ENCODE measurements at regions not wholly inside any gene's neighbourhood (a gene's known extent, or its start where the extent isn't known, plus 50 kb on each side); places are given as distances from the start of the nearest gene placed in this dataset.

- Histone ChIP-seq H4K8ac (ENCODE audit: low read length) (no peak overlapping the region), H3K36me3 (ENCODE audit: control insufficient read depth in 1 of 2, insufficient read depth in 2 of 2, low read depth in 1 of 2, low read length in 2 of 2) (no peaks in the 10 kb centered on the region), H3K79me1 (replicated peaks; ENCODE audit: low read length, poor library complexity, severe bottlenecking) (no peaks in the 10 kb centered on the region), H3K4ac (ENCODE audit: low read depth in 1 of 2, low read length in 2 of 2) (no peak overlapping the region), H3K9ac (ENCODE audit: low read length) (no peak overlapping the region), H3K14ac (ENCODE audit: low read length in 2 of 2) (no peak overlapping the region), H3K9me3 (ENCODE audit: control insufficient read depth, low read length) (no peaks in the 10 kb centered on the region), H3K27ac (ENCODE audit: low read length, poor library complexity, severe bottlenecking) (no peak overlapping the region), H2BK15ac (ENCODE audit: low read depth, poor library complexity, severe bottlenecking) (no peak overlapping the region), H3K4me3 (ENCODE audit: insufficient read depth in 1 of 2, low read depth in 1 of 2, low read length in 2 of 2) (no peak overlapping the region), H2AK5ac (ENCODE audit: low read length, severe bottlenecking) (no peak overlapping the region), H2BK5ac (ENCODE audit: low read depth, low read length, poor library complexity, severe bottlenecking) (no peak overlapping the region), H3K18ac (ENCODE audit: low read depth in 1 of 2, low read length in 2 of 2) (no peak overlapping the region), H2BK120ac (ENCODE audit: low read depth, low read length) (no peak overlapping the region), H3K4me2 (ENCODE audit: low read length, poor library complexity, severe bottlenecking) (no peak overlapping the region), H3K27me3 (ENCODE audit: control insufficient read depth in 1 of 2, insufficient read depth in 1 of 2, low read length in 2 of 2) (no peaks in the 10 kb centered on the region), H2AFZ (ENCODE audit: low read depth, low read length) (no peak overlapping the region), H3K4me1 (ENCODE audit: control insufficient read depth, insufficient read depth, low read depth, low read length) (no peaks in the 10 kb centered on the region), H2BK12ac (ENCODE audit: low read length in 2 of 2) (no peak overlapping the region), H4K91ac (ENCODE audit: low read length) (no peak overlapping the region), H3K23ac (ENCODE audit: low read length in 2 of 2) (peak overlapping the region in 1 of 2 experiments; percentile 1)
- WGBS: 88% methylated on average over 2 of the region's 2 CpGs
- no peak for DNase-seq
Measured at GRCh38 chr3:30996467-30996866, 102.0 kb upstream of the GADL1 start.

GRCh38 chr3:31002730-31003129, 108.3 kb upstream of the GADL1 start:
- no peak overlapping the region for H2BK5ac ChIP-seq (ENCODE audit: low read depth, low read length, poor library complexity, severe bottlenecking)
- no peak overlapping the region for H2BK120ac ChIP-seq (ENCODE audit: low read depth, low read length)
- no peak overlapping the region for H3K14ac ChIP-seq (ENCODE audit: low read length in 2 of 2)
- H3K23ac ChIP-seq (ENCODE audit: low read length in 2 of 2): no peak overlapping the region
- H2BK15ac ChIP-seq (ENCODE audit: low read depth, poor library complexity, severe bottlenecking): no peak overlapping the region
- H3K4me1 ChIP-seq (ENCODE audit: control insufficient read depth, insufficient read depth, low read depth, low read length): peaks cover 8% of the 10 kb centered on the region
- no peak overlapping the region for H4K91ac ChIP-seq (ENCODE audit: low read length)
- H2AK5ac ChIP-seq (ENCODE audit: low read length, severe bottlenecking): no peak overlapping the region
- H2AFZ ChIP-seq (ENCODE audit: low read depth, low read length): no peak overlapping the region
- no peaks in the 10 kb centered on the region for H3K79me1 ChIP-seq (replicated peaks; ENCODE audit: low read length, poor library complexity, severe bottlenecking)
- no peak overlapping the region for H2BK12ac ChIP-seq (ENCODE audit: low read length in 2 of 2)
- H3K27me3 ChIP-seq (ENCODE audit: control insufficient read depth in 1 of 2, insufficient read depth in 1 of 2, low read length in 2 of 2): no peaks in the 10 kb centered on the region
- no peak overlapping the region for H4K8ac ChIP-seq (ENCODE audit: low read length)
- no peak overlapping the region for H3K9ac ChIP-seq (ENCODE audit: low read length)
- no peaks in the 10 kb centered on the region for H3K9me3 ChIP-seq (ENCODE audit: control insufficient read depth, low read length)
- H3K4me2 ChIP-seq (ENCODE audit: low read length, poor library complexity, severe bottlenecking): no peak overlapping the region
- WGBS: 100% methylated on average over 1 of the region's 3 CpGs
- no peaks in the 10 kb centered on the region for H3K36me3 ChIP-seq (ENCODE audit: control insufficient read depth in 1 of 2, insufficient read depth in 2 of 2, low read depth in 1 of 2, low read length in 2 of 2)
- no peak for DNase-seq
- no peak overlapping the region for H3K4me3 ChIP-seq (ENCODE audit: insufficient read depth in 1 of 2, low read depth in 1 of 2, low read length in 2 of 2)
- H3K18ac ChIP-seq (ENCODE audit: low read depth in 1 of 2, low read length in 2 of 2): no peak overlapping the region
- H3K4ac ChIP-seq (ENCODE audit: low read depth in 1 of 2, low read length in 2 of 2): no peak overlapping the region
- no peak overlapping the region for H3K27ac ChIP-seq (ENCODE audit: low read length, poor library complexity, severe bottlenecking)

- H3K4ac ChIP-seq (ENCODE audit: low read depth in 1 of 2, low read length in 2 of 2): no peak overlapping the region
Measured at GRCh38 chr3:31004025-31004678, 109.7 kb upstream of the GADL1 start.

GRCh38 chr3:31008994-31009393, 114.5 kb upstream of the GADL1 start:
- no peak overlapping the region for H3K14ac ChIP-seq (ENCODE audit: low read length in 2 of 2)
- no peak overlapping the region for H3K23ac ChIP-seq (ENCODE audit: low read length in 2 of 2)
- H3K79me1 ChIP-seq (replicated peaks; ENCODE audit: low read length, poor library complexity, severe bottlenecking): no peaks in the 10 kb centered on the region
- H3K4ac ChIP-seq (ENCODE audit: low read depth in 1 of 2, low read length in 2 of 2): no peak overlapping the region
- H2BK5ac ChIP-seq (ENCODE audit: low read depth, low read length, poor library complexity, severe bottlenecking): no peak overlapping the region
- H3K9ac ChIP-seq (ENCODE audit: low read length): no peak overlapping the region
- no peak overlapping the region for H2BK12ac ChIP-seq (ENCODE audit: low read length in 2 of 2)
- no peak overlapping the region for H2BK120ac ChIP-seq (ENCODE audit: low read depth, low read length)
- no peak overlapping the region for H3K4me3 ChIP-seq (ENCODE audit: insufficient read depth in 1 of 2, low read depth in 1 of 2, low read length in 2 of 2)
- no peak overlapping the region for H2AK5ac ChIP-seq (ENCODE audit: low read length, severe bottlenecking)
- no peaks in the 10 kb centered on the region for H3K27me3 ChIP-seq (ENCODE audit: control insufficient read depth in 1 of 2, insufficient read depth in 1 of 2, low read length in 2 of 2)
- H3K18ac ChIP-seq (ENCODE audit: low read depth in 1 of 2, low read length in 2 of 2): no peak overlapping the region
- H3K9me3 ChIP-seq (ENCODE audit: control insufficient read depth, low read length): peaks cover 8% of the 10 kb centered on the region
- peaks cover 7% of the 10 kb centered on the region for H3K4me1 ChIP-seq (ENCODE audit: control insufficient read depth, insufficient read depth, low read depth, low read length)
- H2AFZ ChIP-seq (ENCODE audit: low read depth, low read length): no peak overlapping the region
- H3K27ac ChIP-seq (ENCODE audit: low read length, poor library complexity, severe bottlenecking): no peak overlapping the region
- H4K91ac ChIP-seq (ENCODE audit: low read length): no peak overlapping the region
- H3K36me3 ChIP-seq (ENCODE audit: control insufficient read depth in 1 of 2, insufficient read depth in 2 of 2, low read depth in 1 of 2, low read length in 2 of 2): no peaks in the 10 kb centered on the region
- H3K4me2 ChIP-seq (ENCODE audit: low read length, poor library complexity, severe bottlenecking): no peak overlapping the region
- H4K8ac ChIP-seq (ENCODE audit: low read length): no peak overlapping the region
- no peak overlapping the region for H2BK15ac ChIP-seq (ENCODE audit: low read depth, poor library complexity, severe bottlenecking)
- DNase-seq: no peak

More at GRCh38 chr3:31004025-31004678, 109.7 kb upstream of the GADL1 start:
- Histone ChIP-seq H3K27me3 (ENCODE audit: control insufficient read depth in 1 of 2, insufficient read depth in 1 of 2, low read length in 2 of 2) (no peaks in the 10 kb centered on the region), H3K27ac (ENCODE audit: low read length, poor library complexity, severe bottlenecking) (peak overlapping the region; percentile 95), H3K23ac (ENCODE audit: low read length in 2 of 2) (no peak overlapping the region), H3K36me3 (ENCODE audit: control insufficient read depth in 1 of 2, insufficient read depth in 2 of 2, low read depth in 1 of 2, low read length in 2 of 2) (no peaks in the 10 kb centered on the region), H2AFZ (ENCODE audit: low read depth, low read length) (no peak overlapping the region), H2BK12ac (ENCODE audit: low read length in 2 of 2) (no peak overlapping the region), H2BK15ac (ENCODE audit: low read depth, poor library complexity, severe bottlenecking) (no peak overlapping the region), H3K4me3 (ENCODE audit: insufficient read depth in 1 of 2, low read depth in 1 of 2, low read length in 2 of 2) (no peak overlapping the region), H3K9ac (ENCODE audit: low read length) (peak overlapping the region; percentile 44), H2BK120ac (ENCODE audit: low read depth, low read length) (no peak overlapping the region), H3K9me3 (ENCODE audit: control insufficient read depth, low read length) (no peaks in the 10 kb centered on the region), H3K18ac (ENCODE audit: low read depth in 1 of 2, low read length in 2 of 2) (no peak overlapping the region), H2AK5ac (ENCODE audit: low read length, severe bottlenecking) (no peak overlapping the region), H4K8ac (ENCODE audit: low read length) (no peak overlapping the region), H3K79me1 (replicated peaks; ENCODE audit: low read length, poor library complexity, severe bottlenecking) (no peaks in the 10 kb centered on the region), H4K91ac (ENCODE audit: low read length) (no peak overlapping the region), H3K14ac (ENCODE audit: low read length in 2 of 2) (no peak overlapping the region), H3K4me1 (ENCODE audit: control insufficient read depth, insufficient read depth, low read depth, low read length) (peaks cover 8% of the 10 kb centered on the region), H3K4me2 (ENCODE audit: low read length, poor library complexity, severe bottlenecking) (peak overlapping the region; percentile 32), H2BK5ac (ENCODE audit: low read depth, low read length, poor library complexity, severe bottlenecking) (no peak overlapping the region)
- DNase-seq: peak; percentile 89
- 41% methylated on average over 3 of the region's 3 CpGs for WGBS
